Erythroblast (primary cell): ENCODE measurements at regions not wholly inside any gene's neighbourhood (a gene's known extent, or its start where the extent isn't known, plus 50 kb on each side); places are given as distances from the start of the nearest gene placed in this dataset.

Experiments used
- GATA1 ChIP-seq: IDR thresholded peaks from 2 replicates; pipeline ENCODE4 v1.6.1; 2011; ENCODE audit warnings: low read depth, mild to moderate bottlenecking, control low read depth, low read length, moderate library complexity
- POLR2A ChIP-seq: IDR thresholded peaks from 2 replicates; pipeline ENCODE4 v1.6.1; 2011; ENCODE audit warnings: mild to moderate bottlenecking, low read length

DNA sequence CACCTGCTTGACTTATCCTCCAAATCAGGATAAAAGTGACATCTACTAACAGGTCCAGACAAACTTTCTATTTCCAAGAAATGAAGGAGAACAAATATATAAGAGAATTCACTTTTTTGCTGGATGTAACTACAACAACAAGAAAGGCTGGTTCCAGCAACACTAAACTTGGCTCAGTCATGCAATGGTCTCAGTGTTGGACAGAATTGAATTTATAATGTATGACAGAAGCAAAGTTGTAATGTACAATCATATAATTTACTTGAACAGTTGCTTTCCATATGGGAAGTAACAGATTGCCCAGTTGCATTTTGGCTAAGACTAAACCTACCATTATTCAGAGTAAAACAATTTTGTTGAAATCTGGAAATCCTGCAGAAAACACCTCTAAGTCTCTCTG is 183.3 kb upstream of the INTU start:
- TF ChIP-seq POLR2A (no peak), GATA1 (no peak)
